AG04449 (cell line): ENCODE measurements at regions not wholly inside any gene's neighbourhood (a gene's known extent, or its start where the extent isn't known, plus 50 kb on each side); places are given as distances from the start of the nearest gene placed in this dataset.
"Not testable (repeated sequence)": the region's sequence is repeated elsewhere in the genome, so short reads cannot be mapped to it uniquely, and the experiment has no call there.

Source experiments
- CTCF ChIA-PET: fragments of 350-600 bp; formaldehyde crosslinking; extraction: SDS; loops from one replicate; lab custom pipeline; 2021; ENCODE audit warnings: antibody characterized with exemption; lab: Yijun Ruan, JAX
- POLR2A ChIA-PET: fragments of 400-600, 350-600 bp; formaldehyde crosslinking; extraction: SDS; loops from one replicate; lab custom pipeline; 2020; ENCODE audit warnings: antibody characterized with exemption, inconsistent platforms; lab: Yijun Ruan, JAX
- DNase-seq: peaks from one replicate; pipeline ENCODE4 v3.0.0-alpha.2; 2010; ENCODE audit warnings: low read depth, low spot score
- H3K4me3 ChIP-seq: 2 replicates; pipeline ENCODE4 v1.5.1; 2011; ENCODE audit warnings: low read depth, mild to moderate bottlenecking, control low read depth, low read length
- CTCF ChIP-seq: IDR thresholded peaks from one replicate; pipeline ENCODE4 v1.5.1; 2011; ENCODE audit warnings: mild to moderate bottlenecking, moderate library complexity, low read length, control low read depth, inconsistent platforms; ENCODE audit not compliant: insufficient read depth; ENCODE audit errors: missing control alignments

GRCh38 chr17:37820313-37820994 lies 75.6 kb upstream of the HNF1B start:
- no peak for TF ChIP-seq CTCF
- ChIA-PET CTCF (interaction anchor here (1.1 to 1.3 kb wide), 2 partner anchors 40 to 50 kb away, joined by 3 to 5 read pairs; no protein-coding TSS in a partner anchor), POLR2A (no interaction called here)
- no peak for DNase-seq
- H3K4me3 ChIP-seq: no peak overlapping the region

GRCh38 chr17:37818689-37819088 lies 73.8 kb upstream of the HNF1B start:
- DNase-seq: no peak
- no peak overlapping the region for H3K4me3 ChIP-seq
- TF ChIP-seq CTCF: no peak
- ChIA-PET CTCF (interaction anchor here (0.7 to 8.1 kb wide), 5 partner anchors 25 to 174 kb away, joined by 3 to 169 read pairs (median 31); partner anchors contain the start of gene DDX52), POLR2A (no interaction called here)

- TF ChIP-seq CTCF: no peak
- no peak for DNase-seq
- CTCF ChIA-PET: interaction anchor here (0.6 to 8.1 kb wide), 45 partner anchors 9 to 444 kb away, joined by 3 to 169 read pairs (median 5); partner anchors contain the start of genes DDX52 and SYNRG
- H3K4me3 ChIP-seq: no peak overlapping the region
- POLR2A ChIA-PET: interaction anchor here (1.1 kb wide), 1 partner anchor 208 kb away, joined by 4 read pairs; no protein-coding TSS in a partner anchor
Observed at GRCh38 chr17:37816950-37817349, 72.1 kb upstream of the HNF1B start.

- CTCF ChIA-PET: interaction anchor here (0.6 to 8.1 kb wide), 43 partner anchors 10 to 328 kb away, joined by 3 to 169 read pairs (median 7); partner anchors contain the start of genes DDX52 and SYNRG
- POLR2A ChIA-PET: no interaction called here
Observed at GRCh38 chr17:37815536-37815935, 70.7 kb upstream of the HNF1B start.

GRCh38 chr17:37813751-37814150 lies 68.9 kb upstream of the HNF1B start:
- POLR2A ChIA-PET: interaction anchor here (0.6 to 1.3 kb wide), 2 partner anchors 11 to 142 kb away, joined by 4 to 6 read pairs; no protein-coding TSS in a partner anchor
- no peak for TF ChIP-seq CTCF
- H3K4me3 ChIP-seq: no peak overlapping the region
- CTCF ChIA-PET: interaction anchor here (0.9 to 8.1 kb wide), 4 partner anchors 13 to 204 kb away, joined by 3 to 169 read pairs (median 20); partner anchors contain the start of gene SYNRG
- DNase-seq: peak; percentile 98

More at GRCh38 chr17:37815536-37815935, 70.7 kb upstream of the HNF1B start:
- DNase-seq: no peak
- H3K4me3 ChIP-seq: no peak overlapping the region
- TF ChIP-seq CTCF: no peak

GRCh38 chr17:37808846-37809245 lies 64.0 kb upstream of the HNF1B start:
- POLR2A ChIA-PET: interaction anchor here (0.8 kb wide), 1 partner anchor 16 kb away, joined by 4 read pairs; no protein-coding TSS in a partner anchor
- DNase-seq, CTCF ChIA-PET: not testable (repeated sequence)

More at GRCh38 chr17:37808846-37809245, 64.0 kb upstream of the HNF1B start:
- not testable (repeated sequence) for H3K4me3 ChIP-seq
